A549 (cell line): ENCODE measurements at regions not wholly inside any gene's neighbourhood (a gene's known extent, or its start where the extent isn't known, plus 50 kb on each side); places are given as distances from the start of the nearest gene placed in this dataset.

Experiments
- CTCF ChIP-seq: fragments of >200 bp; sonication (Bioruptor Twin); formaldehyde crosslinking; IDR thresholded peaks from 3 replicates; pipeline ENCODE4 v1.5.1; 2016
- EP300 ChIP-seq, 2 experiments: fragments of >200 bp; sonication (Bioruptor Twin); formaldehyde crosslinking; IDR thresholded peaks; 2 replicates in 1 of 2; 3 replicates in 1 of 2; pipeline ENCODE4 v1.6.1; 2016 to 2017
- MAX ChIP-seq: IDR thresholded peaks from 2 replicates; pipeline ENCODE4 v1.6.1; 2012
- NPAS2 ChIP-seq: fragments of 250-450 bp; sonication (Bioruptor Pico); IDR thresholded peaks from 2 replicates; pipeline ENCODE4 v1.8.0; 2022; ENCODE audit warnings: mild to moderate bottlenecking, moderate library complexity, borderline replicate concordance
- POLR2A ChIP-seq: IDR thresholded peaks from 2 replicates; pipeline ENCODE4 v1.6.1; 2012; ENCODE audit warnings: mild to moderate bottlenecking, low read length
- POLR2AphosphoS2 ChIP-seq: conservative IDR thresholded peaks from 2 replicates; pipeline ENCODE4 v1.6.1; 2012; ENCODE audit warnings: low read length, improper control_type of control experiment, inconsistent platforms
- RAD21 ChIP-seq, 2 experiments: fragments of >200 bp in 1 of 2; sonication (Bioruptor Twin) in 1 of 2; formaldehyde crosslinking in 1 of 2; IDR thresholded peaks in 1 of 2; conservative IDR thresholded peaks in 1 of 2; 2 replicates in 1 of 2; 3 replicates in 1 of 2; pipeline ENCODE4 v1.6.1; 2012 to 2018; ENCODE audit warnings: inconsistent platforms in 1 of 2
- RARB ChIP-seq: fragments of 250-450 bp; sonication (Bioruptor Pico); IDR thresholded peaks from 2 replicates; pipeline ENCODE4 v1.8.0; 2021; ENCODE audit warnings: mild to moderate bottlenecking, moderate library complexity
- USF2 ChIP-seq: fragments of 450-650 bp; IDR thresholded peaks from 2 replicates; pipeline ENCODE4 v1.6.1; 2014; ENCODE audit warnings: antibody characterized with exemption
- ZFP36 ChIP-seq: fragments of 450-650 bp; IDR thresholded peaks from 2 replicates; pipeline ENCODE4 v1.6.1; 2014; ENCODE audit warnings: borderline replicate concordance; ENCODE audit not compliant: partially characterized antibody
- ZSCAN20 ChIP-seq: fragments of 250-450 bp; sonication (Bioruptor Pico); IDR thresholded peaks from 2 replicates; pipeline ENCODE4 v1.8.0; 2022; ENCODE audit warnings: mild to moderate bottlenecking, moderate library complexity

DNA sequence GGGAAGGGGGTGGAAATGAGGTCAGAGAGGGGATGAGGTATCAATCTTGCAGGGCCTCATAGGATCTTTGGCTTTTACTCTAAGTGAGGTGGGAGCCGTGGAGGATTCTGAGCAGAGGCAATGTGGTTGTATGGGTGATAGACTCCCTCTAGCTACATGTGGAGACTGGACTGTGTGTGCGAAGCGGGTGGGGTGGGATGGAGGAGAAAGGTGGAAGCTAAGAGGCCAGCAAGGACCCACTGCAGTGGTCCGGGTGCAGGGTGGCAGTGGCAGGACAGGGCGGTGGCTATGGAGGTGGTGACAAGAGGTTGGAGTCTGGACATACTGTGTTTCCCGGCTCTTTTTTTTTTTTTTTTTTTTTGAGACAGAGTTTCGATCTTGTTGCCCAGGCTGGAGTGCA lies 62.4 kb upstream of the PTPN1 start:
- TF ChIP-seq USF2 = no peak
- TF ChIP-seq POLR2AphosphoS2 = no peak
- no peak for TF ChIP-seq CTCF
- no peak for TF ChIP-seq ZSCAN20 (CRISPR knock-in tag)
- no peak for TF ChIP-seq MAX
- TF ChIP-seq POLR2A = no peak
- TF ChIP-seq NPAS2 (CRISPR knock-in tag) = no peak
- no peak for TF ChIP-seq EP300 (IDR thresholded peaks at IDR 0.05)
- no peak for TF ChIP-seq RARB (CRISPR knock-in tag)
- TF ChIP-seq RAD21 (conservative IDR thresholded peaks at IDR 0.05 in 1 of 2, IDR thresholded peaks at IDR 0.05 in 1 of 2) = no peak
- TF ChIP-seq ZFP36 = no peak
